ENCODE measurements at regions not wholly inside any gene's neighbourhood (a gene's known extent, or its start where the extent isn't known, plus 50 kb on each side); places are given as distances from the start of the nearest gene placed in this dataset.

DNA sequence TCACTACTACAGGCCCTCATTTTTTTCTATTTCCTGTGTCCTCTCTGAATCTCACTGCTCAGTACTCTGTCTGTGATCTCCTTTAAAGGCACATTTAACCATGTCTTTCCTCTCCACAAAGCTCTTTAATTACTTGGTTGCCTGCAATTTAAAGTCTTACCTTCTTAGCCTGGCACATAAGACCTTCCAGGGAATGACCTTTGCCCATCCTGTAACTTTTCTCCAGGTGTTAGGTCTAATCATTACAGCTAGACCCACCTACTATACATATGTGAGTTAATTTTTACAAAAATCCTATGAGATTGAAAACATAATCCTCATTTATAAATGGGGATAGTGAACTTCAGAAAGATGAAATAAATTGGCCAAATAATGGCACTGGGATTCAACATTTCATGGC lies 244.1 kb upstream of the RHOBTB1 start:
- DNase-seq (no peak), ATAC-seq (no peak)

GRCh38 chr10:61187601-61188000 lies 243.6 kb upstream of the RHOBTB1 start:
- ATAC-seq = no peak
- DNase-seq = no peak

DNA sequence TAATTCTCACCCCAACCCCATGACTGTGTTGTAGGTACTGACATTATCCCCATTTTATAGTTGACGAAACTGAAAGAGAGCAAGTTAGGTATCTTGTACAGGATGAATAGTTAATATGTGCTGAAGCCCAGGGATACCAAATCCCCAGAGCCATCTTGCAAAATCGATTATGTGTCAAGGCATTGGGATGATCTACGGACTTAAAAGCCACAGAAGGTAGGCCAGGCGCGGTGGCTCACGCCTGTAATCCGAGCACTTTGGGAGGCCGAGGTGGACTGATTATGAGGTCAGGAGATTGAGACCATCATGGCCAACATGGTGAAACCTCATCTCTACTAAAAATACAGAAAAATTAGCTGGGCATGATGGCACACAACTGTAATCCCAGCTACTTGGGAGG lies 242.4 kb upstream of the RHOBTB1 start:
- ATAC-seq (no peak), DNase-seq (no peak)

DNA sequence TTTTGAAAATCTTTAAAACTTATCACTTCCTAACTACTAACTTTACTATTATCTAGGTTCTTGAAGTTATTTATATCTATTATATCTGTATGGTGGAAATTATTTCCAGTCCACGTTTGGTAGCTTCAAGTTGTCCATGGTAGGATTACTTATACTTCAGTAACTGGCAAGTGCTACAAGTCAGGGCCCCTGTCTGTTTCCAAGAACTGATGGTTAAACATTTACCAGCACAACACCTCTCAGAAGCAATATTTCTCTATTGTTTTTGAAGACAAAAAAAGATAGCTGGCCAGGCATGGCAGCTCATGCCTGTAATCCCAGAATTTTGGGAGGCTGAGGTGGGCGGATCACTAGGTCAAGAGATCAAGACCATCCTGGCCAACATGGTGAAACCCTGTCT lies 240.4 kb upstream of the RHOBTB1 start:
- no peak for DNase-seq
- ATAC-seq = no peak

DNA sequence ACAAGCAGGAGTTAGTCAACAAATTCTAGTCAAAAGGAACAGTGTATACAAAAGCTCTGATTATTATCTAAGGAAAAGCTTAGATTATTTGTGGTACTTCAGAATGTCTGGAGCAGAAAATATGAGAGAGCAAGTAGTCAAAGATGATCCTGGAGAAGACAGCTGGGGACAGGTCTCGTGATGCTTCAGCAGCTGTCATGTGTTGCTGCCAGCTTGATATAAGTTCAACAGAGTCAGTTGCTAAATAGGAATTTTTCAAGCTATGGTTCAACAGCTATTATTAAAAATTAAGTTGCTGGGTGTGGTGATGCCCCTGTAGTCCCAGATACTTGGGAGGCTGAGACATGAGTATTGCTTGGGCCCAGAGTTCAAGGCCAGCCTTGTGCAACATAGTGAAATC lies 240.0 kb upstream of the RHOBTB1 start:
- no peak for DNase-seq
- ATAC-seq = no peak

- DNase-seq = no peak
- ATAC-seq = no peak
These were observed 237.8 kb upstream of the RHOBTB1 start for GRCh38 chr10:61181832-61182231.

- no peak for ATAC-seq
- no peak for DNase-seq
These were observed 235.8 kb upstream of the RHOBTB1 start for GRCh38 chr10:61179771-61180170.

- ATAC-seq (no peak), DNase-seq (no peak)
These were observed 232.4 kb upstream of the RHOBTB1 start for GRCh38 chr10:61176424-61176823.

- ATAC-seq = no peak
- DNase-seq = no peak
These were observed 231.3 kb upstream of the RHOBTB1 start for GRCh38 chr10:61175316-61175715.

GRCh38 chr10:61173450-61173849 lies 229.5 kb upstream of the RHOBTB1 start:
- DNase-seq (no peak), ATAC-seq (no peak)

DNA sequence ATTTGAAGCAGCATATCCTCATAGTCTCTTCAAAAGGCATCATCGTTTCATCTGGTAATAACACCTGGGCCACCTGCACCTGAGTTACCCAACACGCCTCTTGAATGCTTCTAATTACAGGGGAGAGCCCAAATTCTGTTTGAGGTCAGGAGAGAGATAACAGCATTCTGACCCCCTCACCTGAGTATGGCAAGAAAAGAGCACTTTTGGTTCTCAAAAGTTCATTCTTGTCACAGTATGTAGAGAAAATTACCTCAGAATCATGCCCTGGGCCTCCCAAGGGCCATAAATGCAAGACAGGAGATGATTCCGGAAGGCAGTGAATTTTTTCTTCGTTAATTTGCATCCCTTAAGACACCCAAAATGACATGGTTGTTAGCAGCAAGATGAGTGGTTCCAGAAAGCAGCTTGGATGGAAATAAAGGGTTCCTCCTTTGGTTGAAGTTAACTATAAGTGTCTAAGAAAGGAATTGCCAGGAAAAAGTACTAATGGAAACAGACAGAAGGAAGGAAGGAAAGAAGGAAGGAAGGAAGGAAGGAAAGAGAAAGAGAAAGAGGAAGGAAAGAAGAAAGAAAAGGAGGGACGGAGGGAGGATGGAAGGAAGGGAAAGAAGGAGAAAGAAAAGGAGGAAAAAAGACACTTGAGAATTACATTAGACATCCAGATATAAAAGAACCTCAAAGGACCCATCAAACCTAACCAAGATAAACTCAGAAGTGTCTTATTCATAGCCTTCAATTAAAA lies 228.4 kb upstream of the RHOBTB1 start:
- no peak for DNase-seq
- no peak for ATAC-seq

DNA sequence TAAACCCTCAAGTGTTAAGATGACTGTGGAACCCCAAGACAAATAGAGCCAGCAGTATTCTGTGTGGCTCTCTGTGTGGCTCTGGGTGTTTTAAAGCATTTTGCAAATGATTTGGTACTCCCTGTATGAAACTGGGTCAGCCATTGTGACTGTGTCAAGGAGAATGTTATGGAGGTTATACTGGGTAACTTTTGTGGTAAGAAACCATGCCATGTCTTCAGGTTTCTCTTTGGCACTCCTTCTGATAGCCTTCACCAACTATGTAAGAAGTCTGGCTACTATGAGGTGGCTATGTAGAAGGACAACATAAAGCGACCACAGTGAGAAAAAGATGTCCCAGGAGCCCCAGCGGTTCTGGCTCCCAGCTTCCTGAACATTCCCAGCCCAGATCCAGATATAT lies 226.6 kb upstream of the RHOBTB1 start:
- ATAC-seq = no peak
- no peak for DNase-seq

DNA sequence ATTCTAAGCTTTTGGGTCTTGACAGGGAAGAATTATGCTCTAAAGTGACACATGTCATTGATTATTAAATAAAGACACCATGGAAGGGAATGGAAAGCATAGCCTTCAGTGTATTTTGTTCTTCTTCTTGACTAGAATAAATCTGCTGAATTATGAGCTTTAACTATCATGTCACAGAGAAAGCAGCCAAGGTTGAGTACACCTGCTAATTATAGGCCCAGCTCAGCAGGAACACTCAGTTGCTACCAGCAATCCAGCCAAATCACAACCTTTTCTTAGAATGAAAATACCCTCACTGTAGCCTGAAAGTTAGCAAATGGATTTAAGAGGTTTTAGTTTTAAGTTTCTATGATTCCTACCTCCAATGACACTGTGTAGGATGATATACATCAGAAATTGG lies 225.3 kb upstream of the RHOBTB1 start:
- ATAC-seq (no peak), DNase-seq (no peak)

DNA sequence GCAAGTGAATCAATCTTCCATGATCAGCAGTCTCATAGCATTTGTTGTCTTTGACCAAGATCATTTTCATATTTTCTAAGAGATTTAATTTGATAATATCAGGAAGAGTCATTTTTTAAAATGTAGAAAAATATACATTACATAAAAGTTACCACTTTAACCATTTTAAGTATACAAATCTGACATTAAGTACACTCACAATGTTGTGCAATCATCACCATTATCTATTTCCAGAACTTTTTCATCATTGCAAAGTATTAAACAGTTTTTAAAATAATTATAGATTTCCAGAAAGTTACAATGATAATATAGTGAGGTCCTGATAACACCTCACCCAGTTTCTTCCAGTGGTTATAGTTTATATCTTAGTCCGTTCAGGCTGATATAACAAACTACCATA lies 222.5 kb upstream of the RHOBTB1 start:
- ATAC-seq (no peak), DNase-seq (no peak)

- no peak for DNase-seq
- ATAC-seq = no peak
These were observed 222.1 kb upstream of the RHOBTB1 start for GRCh38 chr10:61166065-61166464.

DNA sequence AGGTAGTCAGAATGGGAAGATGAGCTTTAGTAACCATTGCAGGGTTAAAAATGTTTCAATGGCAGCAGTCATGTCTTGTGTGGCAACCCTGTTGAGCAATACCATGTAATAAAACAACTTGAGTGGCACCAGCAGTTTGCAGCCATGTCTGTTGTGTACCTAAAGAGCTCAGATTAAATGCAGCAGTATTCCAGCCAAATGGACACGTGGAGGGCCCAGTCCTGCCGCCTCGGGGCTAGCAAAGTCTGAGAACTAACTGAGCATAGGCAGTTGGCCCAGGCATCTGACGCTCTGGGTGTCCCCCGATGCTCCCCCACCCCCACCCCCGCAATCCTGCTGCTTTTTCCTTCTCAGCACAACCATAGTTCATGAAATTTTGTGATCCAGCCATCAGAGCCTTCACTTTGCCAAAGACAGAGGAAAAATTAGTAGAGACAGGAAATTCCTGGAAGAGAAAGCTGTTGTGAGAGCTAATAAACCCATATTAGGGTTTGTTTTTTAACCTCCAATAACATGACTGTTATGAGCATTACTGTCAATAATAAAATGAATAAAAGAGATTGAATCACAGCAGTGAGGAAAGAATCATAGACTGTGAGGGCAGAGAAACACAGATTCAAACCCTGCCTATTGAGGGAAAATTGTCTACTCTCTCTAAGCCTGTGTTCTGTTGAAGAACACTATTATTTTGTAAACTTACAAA lies 220.6 kb upstream of the RHOBTB1 start:
- ATAC-seq = no peak

DNA sequence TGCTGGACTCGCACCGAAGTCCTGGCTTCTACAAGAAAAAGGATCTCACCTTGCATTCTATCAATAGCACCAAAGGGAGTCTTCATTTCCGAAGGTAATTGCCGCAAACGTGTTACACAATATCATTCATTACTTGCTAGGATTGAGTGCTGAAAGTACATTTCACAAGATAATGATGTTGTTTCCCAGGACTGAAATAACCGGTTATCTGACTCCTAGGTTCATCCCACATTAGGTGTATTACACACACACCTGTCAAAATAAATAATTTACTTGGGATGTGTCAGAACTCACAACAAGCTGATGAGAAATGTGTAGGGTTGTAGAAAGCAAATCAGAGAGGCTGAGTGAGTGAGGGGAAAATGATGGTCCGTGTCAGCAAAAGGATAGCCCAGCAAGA lies 219.4 kb upstream of the RHOBTB1 start:
- DNase-seq (no peak), ATAC-seq (no peak)

More for the DNA sequence above, 220.6 kb upstream of the RHOBTB1 start:
- no peak for DNase-seq

DNA sequence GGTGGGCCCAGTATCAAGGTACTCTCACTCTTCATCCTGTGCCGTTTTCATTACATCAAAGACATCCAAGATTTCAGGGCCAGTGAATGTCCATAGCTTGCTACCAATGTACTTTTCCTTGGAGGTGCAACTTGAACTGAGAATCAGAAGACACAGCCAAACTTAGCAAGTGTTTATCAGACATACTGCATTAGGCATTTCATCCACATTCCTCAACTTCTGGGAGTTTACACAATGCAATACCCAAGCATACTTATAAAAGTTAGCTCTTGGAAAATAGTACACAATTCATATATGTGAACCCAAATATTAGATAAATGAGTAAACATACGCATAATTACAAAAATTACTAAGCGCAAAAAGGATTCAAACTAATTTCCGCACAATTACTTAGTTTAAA lies 216.3 kb upstream of the RHOBTB1 start:
- DNase-seq (no peak), ATAC-seq (no peak)

GRCh38 chr10:61159253-61159652 lies 215.3 kb upstream of the RHOBTB1 start:
- DNase-seq (no peak), ATAC-seq (no peak)

- no peak for DNase-seq
- ATAC-seq = no peak
These were observed 213.2 kb upstream of the RHOBTB1 start for GRCh38 chr10:61157182-61157581.

GRCh38 chr10:61153771-61154170 lies 209.8 kb upstream of the RHOBTB1 start:
- no peak for DNase-seq
- no peak for ATAC-seq

DNA sequence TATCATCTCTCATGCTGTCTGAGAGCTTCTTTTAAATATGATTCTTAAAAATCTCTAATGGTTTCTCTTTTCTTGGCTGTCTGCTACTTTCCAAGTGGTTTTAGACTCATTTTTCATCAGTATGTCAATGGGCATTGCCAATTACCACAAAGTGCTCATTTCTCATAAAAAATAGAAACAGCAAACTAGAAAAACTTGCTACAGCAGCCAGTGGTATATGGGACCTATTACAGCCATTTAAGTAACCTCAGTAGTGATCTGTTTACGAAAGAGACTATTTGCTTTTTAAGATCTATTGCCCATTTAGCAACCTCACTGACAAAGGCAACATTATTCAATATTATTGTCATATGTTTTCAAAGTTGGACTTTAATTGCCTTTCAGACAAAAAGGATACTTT lies 207.1 kb upstream of the RHOBTB1 start:
- ATAC-seq = no peak

GRCh38 chr10:61148451-61148850 lies 204.5 kb upstream of the RHOBTB1 start:
- ATAC-seq = no peak
- DNase-seq = no peak

More for the DNA sequence above, 207.1 kb upstream of the RHOBTB1 start:
- DNase-seq = no peak

DNA sequence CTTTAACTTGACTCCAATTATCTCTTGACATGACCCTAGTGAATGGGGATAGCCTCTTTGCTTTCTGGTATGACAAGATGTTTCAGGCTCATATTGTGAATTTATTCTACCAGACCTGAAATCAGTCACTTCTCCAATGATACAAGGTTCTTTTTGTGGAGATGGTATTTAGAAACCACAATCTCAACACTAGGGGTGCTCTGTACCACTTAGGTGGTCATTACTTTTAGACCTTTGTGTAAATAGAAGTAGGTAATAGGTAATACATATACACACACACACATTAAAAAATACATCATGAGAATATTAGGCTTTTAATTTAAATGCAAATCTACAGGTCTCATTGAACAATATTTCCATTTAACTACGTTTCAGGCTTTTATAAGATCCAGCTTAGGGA lies 199.0 kb upstream of the RHOBTB1 start:
- ATAC-seq (no peak), DNase-seq (no peak)
